Left hindlimb (tissue), 1 donor: ENCODE measurements at regions not wholly inside any gene's neighbourhood (a gene's known extent, or its start where the extent isn't known, plus 50 kb on each side); places are given as distances from the start of the nearest gene placed in this dataset.
"Not testable (repeated sequence)": the region's sequence is repeated elsewhere in the genome, so short reads cannot be mapped to it uniquely, and the experiment has no call there.

ENCODE experiments used
- DNase-seq: peaks from one replicate; pipeline ENCODE4 v3.0.0-alpha.2; 2018

DNA sequence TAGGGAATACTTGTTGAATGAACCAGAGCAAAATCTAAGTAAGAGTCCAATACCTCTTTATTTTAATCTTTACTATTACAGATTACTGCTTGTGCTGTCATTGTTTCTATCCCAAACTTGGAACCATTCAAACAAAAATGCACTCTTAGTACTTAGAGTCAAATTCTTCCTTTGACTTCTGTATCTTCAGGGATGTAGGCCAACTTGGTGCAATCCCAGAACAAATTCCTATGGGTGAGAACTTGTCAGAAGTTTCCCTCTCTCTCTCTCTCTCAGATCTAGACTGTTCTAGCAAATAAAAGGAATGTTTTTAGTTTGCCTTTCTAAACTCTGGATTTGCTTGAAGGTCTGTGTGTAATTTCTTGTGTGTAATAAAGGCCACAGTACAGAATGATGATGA is 329.0 kb upstream of the TMTC4 start:
- DNase-seq, result no peak

DNA sequence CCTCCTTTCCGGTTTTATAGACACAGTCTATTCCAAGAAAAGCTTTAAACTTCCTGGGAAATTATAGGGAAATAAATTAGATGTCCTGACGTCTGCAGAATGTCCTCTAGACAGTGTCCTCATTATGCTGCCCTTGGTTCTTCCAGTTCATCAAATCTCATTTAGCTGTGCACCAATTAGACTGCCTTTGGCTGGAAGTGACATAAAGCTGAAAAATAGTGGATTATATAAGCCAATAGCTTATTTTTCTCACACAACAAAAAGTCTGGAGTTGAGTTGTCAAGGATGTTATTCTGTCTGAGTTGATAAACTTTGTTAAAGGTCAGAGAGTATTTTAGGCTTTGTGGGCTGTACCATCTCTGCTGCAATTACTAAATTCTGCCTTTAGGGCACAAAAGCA is 314.8 kb upstream of the TMTC4 start:
- no peak for DNase-seq

DNA sequence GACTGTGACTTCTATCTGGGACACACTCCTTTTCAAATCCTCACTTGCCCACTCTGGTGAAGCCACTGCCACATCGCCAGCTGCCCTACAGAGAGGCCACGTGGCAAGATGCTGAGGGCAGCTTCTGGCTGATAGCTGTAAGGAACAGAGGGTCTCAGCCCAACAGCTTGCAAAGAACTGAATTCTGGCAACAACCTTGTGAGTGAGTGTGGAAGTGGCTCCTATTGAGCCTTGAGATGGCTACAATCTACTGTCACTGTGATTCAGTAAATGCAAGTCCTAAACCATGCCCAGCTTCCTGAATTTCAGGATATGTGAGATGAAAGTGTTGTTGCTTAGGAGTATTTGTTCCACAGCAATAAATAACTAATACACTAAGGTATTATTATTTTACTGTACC is 314.3 kb upstream of the TMTC4 start:
- DNase-seq, result no peak

DNA sequence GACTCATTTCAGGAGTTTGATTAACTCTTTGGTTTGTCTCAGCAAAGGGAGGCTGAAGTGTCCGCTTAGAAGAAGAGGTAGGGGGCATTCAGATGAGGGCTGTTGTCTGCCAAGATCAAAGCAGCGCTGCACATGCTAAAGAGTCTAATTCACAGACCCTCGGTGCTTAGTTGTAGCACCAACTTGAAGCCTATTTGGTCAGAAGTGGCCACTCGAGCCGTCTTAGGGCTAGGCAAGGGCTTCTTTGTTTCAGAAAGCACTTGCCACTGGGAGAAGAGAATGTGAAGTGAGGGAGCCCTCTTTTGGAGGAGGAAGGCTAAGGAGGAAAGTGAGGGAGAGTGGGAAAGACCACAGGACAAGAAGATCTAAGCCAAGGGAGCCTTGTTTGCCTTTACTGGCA is 313.4 kb upstream of the TMTC4 start:
- no peak for DNase-seq

DNA sequence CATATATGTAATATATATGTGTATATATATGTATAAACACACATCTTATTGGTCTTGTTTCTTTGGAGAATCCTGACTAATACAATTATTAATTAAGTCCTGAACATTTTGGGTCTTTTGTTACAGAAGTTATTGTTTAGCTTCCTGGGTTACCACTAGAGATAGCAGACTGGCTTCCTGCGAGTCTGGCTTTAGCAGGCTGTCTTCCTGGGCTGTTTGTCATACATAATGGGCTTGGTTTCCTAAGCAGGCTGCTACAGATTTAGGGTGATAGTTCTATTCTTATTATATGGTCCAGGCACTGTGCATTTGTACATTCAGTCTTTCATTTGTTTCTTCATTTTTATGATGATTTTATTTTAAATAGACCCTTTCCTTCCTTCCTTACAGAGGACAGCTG is 312.0 kb upstream of the TMTC4 start:
- DNase-seq, result no peak

DNA sequence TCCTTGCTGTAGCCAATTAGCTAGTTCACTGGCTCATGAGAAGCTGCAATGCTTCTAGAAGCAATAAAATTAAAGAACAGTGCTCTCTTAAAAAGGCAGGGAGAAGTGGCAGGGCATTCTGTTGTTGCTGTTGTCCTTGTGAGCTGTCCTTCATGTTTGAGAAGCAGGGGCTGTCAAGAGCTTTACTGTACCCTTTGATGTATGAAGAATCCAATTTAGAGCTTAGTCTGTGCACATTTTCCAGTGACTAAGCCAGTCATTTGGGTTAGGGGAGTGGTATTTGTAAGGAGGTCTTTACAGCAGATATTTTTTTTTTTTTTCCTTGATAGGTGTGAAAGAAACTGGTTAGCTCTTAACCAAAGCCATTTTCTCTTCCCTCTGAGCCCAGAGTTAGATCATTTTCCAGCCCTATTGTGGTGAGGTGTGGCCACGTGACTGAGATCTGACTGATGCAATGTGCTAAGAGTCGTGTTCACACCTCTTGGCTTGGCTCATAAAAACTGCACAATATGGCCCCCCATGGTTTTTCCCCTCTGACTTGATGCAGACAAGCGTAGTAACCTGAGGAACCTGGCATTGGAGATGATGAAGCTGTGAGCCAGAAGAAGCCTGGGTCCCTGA is 309.6 kb upstream of the TMTC4 start:
- DNase-seq, result no peak

DNA sequence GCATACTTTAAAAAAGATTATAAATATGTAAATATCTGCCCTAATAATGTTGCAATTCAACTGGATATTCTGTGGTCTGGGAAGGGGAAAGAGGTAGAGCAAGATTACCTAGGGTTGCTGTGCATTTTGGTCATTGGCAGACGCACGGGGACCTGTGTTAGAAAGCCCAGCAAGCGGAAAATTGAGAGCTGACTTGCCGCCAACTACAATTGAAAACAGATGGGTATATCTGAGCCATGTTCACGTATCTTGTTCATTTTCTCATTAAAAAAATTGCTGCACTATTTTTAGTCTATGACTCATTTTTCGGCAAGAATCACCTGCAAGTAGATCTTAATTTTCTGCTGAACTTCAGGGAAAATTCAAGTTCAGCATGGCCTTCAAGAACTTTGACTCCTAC is 308.5 kb upstream of the TMTC4 start:
- peak; percentile 51 for DNase-seq

DNA sequence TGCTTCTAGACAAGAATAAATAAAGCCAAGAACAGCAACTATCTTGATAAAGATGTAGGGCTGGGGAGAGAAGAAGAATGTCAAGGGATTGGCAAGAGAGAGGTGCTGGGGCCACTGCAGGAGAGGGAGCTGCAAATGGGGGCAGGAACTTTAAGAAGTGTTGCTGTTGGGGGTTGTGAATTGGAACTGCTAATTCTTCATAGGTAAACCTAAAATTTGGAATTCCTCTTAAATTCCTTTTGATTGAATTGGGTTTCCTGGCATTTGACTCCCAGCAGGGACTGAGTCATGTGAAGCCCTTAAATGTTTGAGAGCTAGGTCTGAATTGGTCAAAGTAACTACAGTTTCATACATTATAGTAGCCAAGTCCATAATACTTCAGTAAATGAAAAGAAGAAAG is 305.6 kb upstream of the TMTC4 start:
- DNase-seq, result no peak

DNA sequence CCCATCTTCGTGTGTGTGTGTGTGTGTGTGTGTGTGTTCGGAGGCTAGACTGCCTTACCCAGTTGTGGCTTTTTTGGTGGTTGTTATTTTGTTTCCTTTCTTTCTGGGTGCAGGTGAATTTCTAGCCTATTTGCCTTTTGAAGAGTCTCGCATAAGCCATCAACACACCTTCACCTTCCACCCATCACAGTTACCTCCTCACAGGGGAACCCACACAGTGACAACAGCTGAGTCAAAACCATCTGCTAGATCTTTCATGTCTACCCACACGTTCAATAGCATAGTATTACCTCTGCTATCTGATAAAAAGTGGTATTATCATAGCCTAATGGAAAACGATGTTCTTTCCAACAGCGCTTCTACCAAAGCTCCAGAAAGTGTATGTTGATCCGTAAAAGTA is 303.2 kb upstream of the TMTC4 start:
- DNase-seq, result no peak

DNA sequence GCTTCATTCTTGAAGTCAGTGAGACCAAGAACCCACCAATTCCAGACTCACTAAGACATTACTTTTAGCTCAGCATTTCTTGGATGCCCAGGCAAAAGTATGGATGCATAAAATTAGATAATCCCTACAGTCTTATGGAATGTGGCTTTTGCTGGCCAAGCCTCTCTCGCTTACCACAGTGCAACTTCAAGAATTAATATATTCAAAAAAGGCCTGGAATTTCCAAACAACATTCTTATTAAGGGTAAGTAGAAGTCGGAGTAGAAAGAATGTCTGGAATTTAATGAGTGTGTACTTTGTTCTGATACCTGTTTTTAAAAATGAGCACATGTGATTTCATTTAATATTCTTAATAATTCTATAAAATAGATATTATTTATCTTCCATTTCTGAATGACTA is 302.4 kb upstream of the TMTC4 start:
- no peak for DNase-seq

DNA sequence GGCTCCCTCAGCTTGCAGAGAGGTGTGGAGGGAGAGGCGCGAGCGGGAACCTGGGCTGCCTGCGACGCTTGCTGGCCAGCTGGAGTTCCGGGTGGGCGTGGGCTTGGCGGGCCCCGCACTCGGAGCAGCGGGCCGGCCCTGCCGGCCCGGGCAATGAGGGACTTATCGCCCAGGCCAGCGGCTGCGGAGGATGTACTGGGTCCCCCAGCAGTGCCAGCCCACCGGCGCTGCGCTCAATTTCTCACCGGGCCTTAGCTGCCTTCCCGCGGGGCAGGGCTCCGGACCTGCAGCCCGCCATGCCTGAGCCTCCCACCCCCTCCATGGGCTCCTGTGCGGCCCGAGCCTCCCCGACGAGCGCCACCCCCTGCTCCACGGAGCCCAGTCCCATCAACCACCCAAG is 301.1 kb upstream of the TMTC4 start:
- not testable (repeated sequence) for DNase-seq

DNA sequence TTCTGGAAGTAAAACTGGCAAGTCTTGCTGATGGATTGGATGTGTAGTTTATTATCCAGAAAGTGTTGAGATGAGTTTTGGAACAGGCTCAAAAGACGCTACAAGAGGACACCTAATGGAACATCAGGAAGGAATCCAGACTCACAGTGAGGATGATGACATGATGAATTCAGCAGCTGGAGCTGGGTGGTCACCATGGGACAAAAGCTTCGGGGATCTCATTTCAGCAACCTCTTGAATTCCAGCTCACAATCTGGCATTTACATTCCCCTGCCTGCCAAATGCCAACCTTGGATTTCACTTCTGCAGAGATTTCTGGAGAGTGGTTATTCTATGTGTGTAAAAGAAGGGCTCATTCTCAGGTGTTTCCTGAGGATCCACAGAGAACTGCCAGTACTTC is 288.0 kb upstream of the TMTC4 start:
- peak; percentile 30 for DNase-seq

DNA sequence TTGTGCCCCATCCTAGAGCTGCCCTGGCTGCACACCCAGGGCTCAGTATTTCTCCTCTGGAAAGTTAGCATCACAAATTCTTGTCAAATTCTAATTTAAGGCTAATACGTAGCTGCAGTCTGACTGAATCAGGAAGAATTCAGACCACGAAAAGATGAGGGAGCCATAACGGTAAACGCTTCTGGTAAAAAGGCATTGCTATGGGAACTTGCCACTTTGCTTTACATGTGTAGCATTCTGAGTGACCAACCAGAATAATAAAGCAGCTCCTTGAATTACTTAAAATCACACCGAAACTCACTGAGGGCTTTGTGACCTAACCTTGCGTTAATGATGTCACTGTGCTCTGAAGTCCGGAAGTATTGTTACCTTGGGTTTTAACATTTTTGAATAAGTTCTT is 286.6 kb upstream of the TMTC4 start:
- no peak for DNase-seq

DNA sequence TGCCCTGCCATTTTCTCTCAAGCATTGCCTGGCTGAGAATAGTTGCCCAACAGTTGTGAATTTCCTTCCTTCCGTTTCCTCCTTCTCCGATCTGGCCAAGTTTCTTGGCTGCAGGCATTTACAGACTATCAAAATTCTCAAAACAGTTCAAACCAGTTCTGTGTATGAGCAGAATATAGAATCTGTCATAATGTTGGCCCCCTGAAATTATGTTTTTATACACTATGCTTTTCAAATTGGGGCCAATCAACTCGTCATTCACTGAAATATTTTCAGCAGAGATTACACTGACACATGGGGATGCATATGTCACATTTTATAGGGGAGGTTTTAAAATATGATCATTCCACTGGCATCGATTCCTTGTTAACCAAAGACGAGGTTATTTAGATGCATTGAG is 284.2 kb upstream of the TMTC4 start:
- DNase-seq, result no peak

DNA sequence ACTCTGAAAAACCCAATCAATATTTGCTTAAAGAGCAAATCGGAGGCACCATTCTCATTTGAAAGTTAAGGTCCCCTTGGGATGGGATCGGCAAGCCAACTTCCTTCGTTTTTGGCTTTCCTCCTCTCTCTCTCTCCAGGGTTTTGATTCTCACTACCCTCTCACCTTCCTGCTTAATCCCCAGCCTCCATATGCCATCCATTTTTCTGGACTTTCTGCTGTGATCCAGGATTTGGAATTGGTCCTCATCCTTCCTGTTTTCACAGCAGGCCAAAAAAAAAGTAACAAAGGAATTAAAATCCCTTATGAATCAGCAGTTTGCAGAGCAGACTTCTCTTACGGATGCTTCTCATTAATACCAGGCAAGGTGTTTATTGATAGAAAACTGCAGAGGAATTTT is 283.1 kb upstream of the TMTC4 start:
- DNase-seq, result no peak

DNA sequence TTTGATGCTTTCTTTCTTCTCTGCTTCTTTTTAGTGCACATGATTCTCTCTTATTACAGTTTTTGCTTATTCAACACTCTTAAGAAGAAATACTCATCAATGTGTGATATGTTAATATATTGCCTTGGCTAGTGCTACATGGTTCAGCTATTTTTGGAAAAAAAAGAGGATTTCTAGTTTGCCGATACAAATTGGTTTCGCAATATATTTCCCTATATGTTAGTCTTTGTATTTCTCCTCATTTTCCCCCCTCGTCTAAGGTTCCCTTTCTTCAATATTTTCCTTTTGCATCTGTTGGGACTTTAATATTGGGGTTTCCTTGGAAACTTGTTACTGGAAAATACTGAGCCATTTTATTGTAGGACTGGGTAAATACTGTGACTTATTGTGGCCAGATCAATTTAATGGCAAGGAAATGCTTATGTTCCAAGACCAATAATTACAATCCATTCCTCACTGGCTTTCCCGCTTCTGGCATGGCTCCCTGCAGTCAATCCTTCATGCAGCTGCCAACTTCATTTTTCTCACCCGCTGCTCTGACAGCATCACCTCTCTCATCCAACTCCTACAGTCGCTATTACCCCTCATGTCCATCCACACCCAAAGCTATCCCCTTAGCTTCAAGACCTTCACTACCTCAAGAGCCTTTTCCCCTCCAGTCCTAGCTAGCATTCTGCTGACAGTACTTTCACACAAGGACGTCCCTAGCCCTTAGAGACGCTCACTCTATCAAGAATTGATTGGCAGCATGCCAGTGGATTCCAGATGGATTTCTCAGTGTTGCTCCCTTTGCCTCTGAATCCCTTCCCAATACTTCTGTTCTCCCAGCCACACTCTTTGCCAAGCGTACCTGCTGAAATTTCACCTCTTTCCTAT is 280.1 kb upstream of the TMTC4 start:
- DNase-seq, result no peak

DNA sequence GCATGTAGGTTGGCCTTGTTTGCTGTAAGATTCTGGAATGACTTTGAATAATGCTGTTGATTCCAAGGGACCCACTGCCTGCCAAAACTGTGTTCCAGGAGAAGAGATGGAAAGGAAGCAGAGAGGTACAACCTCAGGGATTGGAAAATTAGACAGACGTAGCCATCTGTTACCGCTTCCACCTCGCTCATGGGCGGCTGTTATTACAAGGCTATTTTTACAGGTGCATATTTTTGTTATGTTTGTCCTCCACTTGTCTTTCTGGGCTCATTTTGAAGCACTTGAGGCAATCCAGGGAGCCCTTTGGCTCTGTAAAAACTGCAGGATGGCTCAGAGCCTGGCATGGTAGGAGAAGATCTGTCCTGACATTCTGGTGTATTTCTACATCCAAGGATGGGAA is 276.4 kb upstream of the TMTC4 start:
- DNase-seq, result no peak

DNA sequence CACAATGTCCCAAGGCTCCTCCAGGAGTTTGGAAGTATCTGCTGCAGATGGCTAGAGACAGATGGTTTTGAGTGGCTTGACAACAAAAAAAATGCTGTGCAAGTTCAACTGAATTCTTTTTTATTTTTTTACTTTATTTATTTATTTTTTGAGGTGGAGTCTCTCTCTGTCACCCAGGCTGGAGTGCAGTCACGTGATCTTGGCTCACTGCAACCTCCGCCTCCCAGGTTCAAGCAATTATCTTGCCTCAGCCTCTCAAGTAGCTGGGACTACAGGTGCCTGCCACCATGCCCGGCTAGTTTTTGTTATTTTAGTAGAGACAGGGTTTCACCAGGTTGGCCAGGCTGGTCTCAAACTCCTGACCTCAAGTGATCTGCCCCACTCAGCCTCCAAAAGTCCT is 274.3 kb upstream of the TMTC4 start:
- DNase-seq, result not testable (repeated sequence)

DNA sequence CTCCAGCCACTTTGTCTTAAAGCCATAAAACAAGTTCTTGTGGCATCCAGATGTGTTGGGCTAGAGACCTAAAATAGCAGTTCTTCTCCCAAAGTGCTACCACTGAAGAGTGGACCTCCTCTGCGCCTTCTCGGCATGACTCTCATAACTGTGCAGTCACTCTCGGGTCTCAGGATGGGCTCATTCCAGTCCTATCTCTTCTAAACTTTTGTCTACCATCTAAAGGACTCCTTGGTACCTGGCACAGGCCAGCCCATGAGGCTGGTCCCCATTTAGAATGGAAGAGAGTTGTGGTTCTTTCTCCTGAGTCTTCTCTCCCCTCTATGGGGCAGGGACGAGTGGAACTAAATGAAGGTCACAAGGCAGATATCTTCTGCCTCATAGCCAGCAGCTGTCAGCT is 272.0 kb upstream of the TMTC4 start:
- no peak for DNase-seq

DNA sequence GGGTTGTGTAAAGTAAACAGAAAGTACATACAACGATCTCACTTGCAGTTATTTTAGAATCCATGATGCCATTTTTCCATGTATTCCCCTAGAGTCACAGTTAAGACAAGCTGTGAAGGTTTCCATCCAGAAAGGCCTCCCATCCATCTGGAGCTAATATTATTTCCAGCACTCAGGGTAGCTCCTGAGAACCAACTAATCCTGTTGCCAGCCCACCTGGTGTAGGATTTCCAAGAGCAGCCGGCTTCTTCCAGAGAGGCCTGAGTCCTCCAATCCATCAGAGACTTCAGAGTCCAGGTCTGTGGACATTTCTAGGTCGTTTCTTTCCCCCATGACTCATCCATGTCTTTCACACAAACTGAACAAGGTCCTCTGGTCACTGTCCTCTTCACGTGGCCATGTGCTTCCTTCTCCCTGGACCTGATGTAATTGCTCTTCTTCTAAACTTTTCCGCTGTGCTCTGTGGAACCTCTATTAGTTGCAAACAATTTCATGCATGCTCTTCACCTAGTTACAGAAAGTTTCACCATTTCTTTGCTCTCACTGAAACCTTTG is 270.3 kb upstream of the TMTC4 start:
- DNase-seq, result no peak

DNA sequence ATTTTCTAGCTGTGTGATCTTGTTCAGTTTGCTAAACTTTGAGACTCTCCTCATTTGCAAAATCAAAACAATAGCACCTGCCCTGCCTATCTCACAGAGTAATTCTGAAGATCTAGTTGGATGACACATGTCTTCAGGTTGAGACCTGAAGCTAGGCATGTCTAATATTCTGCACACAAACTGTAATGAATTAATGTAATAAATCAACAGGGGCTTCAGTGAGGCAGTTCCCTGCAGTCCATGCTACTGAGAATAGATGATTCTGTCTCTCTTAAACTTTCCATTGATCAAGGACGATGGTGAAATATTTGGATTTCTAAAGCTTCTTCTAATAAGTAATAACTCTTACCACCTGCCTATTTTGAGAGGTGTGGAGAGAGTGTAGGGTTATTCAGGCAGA is 268.1 kb upstream of the TMTC4 start:
- no peak for DNase-seq

DNA sequence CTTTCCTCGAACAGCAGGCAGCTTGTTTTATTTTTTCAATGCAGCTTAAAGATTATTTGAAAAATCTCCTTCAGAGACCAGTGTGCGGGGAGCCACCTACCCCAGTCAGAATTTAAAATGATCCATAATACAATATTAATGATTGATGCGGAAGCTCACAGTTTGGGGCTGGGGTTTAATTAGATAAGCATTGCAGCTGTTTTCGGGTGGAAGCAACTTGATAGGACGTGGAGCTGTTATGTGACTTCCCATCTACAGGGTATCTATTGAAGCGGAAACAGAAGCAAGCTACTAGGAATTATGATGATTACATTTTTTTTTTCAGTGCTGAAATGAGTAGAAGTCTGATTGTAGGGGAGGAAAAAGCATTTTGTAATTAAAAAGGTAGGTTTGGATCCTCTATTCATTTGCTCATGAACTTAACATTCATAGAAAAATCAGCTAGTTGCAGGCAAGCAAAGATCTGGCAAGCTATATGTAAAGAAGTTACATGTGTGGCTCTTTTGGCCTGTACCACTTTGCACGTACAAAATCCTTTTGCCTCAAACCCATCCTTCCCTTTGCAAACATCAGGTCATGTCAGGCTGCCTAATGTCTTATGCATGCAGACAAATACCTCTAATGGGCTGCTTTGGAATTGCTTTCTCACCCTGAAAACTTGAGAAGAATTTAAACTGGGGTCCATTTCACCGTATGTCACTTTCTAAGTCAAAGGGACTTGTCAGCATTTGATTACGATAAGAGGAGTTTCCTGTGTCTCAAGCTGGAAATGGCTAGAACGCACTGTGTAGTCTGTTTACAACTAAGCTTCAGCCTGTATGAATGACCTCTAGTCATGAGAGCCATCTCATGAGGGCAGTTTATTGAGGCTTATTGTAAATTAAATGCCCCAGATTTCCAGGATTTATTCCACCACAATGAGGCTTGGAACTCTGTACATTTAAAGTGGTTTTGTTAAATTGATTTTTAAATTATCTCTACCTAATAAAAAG is 267.1 kb upstream of the TMTC4 start:
- no peak for DNase-seq

DNA sequence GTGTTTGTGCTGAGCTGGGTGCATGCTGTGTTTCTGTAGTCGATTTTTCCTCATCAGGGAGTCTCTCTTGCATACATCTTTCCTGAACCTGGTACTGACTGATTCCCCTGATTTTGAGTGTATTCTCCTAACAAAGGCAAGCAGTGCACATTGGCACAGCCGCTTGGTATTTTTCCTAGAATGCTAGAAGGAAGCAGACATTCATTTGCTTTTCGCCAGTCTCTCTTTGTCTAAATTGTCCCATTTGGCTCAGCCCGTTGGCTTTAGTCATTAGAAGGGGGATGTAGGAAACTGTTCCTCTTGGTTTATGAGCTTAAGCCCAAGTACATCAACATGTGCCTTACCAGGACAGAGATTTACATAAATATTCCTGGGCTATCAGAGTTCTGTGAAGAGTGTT is 266.1 kb upstream of the TMTC4 start:
- DNase-seq, result no peak
